GM19463 (cell line): ENCODE measurements at regions not wholly inside any gene's neighbourhood (a gene's known extent, or its start where the extent isn't known, plus 50 kb on each side); places are given as distances from the start of the nearest gene placed in this dataset.

Source experiments
- ATAC-seq: cut with Tn5 transposase; IDR thresholded peaks from one replicate; pipeline ENCODE4 v1.9.1; 2021; ENCODE audit warnings: mild to moderate bottlenecking, moderate library complexity; ENCODE audit not compliant: unreplicated experiment

DNA sequence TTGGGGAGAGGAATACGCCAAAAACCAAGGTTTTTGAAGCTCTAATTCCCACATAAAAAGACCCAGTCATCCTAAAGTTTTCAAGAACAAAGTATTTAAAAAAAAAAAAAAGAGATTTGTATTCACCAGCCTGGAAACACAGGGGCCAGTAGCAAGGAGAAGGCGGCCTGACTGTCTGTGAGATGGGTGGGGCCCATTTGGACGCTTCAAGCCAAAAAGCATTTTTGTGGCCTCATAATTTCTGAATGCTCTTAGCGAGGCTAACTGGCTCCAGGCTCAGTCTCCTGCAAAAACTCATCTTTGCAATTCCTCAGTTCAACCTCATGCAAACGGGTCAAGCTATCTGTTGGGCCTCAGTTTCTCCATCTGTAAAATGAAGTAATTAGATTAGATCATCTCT lies 514.1 kb downstream of the MED13L start:
- no peak for ATAC-seq

DNA sequence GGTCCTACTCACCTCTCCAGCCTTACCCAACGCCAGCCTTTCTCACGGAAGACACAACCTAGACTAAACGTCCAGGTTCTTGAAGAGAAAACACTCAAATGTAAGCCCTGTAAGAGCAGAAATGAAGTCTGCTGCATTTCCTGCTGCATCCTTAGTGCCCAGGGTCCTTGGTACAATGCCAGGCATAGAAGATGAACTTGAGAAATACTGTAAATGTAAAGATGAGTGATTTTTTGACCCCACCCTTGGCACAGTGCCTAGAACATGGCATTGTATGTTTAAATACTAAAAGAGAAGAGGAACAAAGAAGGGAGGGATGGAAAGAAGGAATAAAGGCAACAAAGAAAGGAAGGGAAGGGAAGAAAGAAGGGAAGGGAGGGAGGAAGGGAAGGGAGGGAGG lies 514.6 kb downstream of the MED13L start:
- no peak for ATAC-seq

DNA sequence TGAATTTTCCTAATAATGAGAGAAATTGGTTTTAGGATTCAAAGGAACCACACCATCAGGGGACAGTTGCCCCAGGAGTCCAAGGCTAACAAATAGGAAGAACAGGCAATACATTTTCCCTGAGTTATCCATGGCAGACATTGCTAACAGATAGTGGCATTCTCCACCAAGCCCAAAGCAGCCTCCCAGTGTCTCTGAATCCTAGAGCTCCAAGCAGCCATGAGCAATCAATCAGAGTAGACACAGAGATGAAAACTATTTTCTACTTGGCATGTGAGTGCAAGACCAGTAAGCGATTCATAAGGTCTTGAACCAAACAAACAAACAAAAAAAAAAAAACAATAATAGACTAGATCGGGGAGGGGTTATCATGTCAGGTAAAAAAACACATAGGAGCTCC lies 515.7 kb downstream of the MED13L start:
- ATAC-seq, result no peak

GRCh38 chr12:115760231-115760630 lies 517.3 kb downstream of the MED13L start:
- ATAC-seq, result no peak

GRCh38 chr12:115758877-115759620 lies 518.4 kb downstream of the MED13L start:
- ATAC-seq, result no peak

DNA sequence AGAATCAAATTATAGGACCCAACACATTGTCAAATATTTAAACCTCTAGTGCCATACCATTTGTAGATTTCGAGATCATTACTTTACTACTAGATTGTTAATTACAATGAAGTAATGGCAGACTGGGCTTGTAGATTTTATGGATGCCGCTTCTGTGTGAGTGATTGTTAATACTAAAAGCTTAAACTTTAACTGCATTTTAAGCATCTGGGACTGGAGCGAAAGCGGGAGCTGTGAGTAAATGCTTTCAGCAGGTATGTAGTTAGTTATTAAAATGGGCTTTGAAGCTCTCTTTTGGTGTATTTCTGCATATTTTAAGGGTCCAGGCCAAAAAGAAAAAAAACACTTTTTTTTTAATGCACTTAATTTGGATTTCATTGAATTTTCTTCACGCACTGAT lies 519.3 kb downstream of the MED13L start:
- ATAC-seq, result no peak

- no peak for ATAC-seq
Measured at GRCh38 chr12:115756804-115757203, 520.7 kb downstream of the MED13L start.

- ATAC-seq, result no peak
Measured at GRCh38 chr12:115756271-115756670, 521.2 kb downstream of the MED13L start.

GRCh38 chr12:115755725-115756085 lies 521.8 kb downstream of the MED13L start:
- ATAC-seq, result no peak

GRCh38 chr12:115755061-115755724 lies 522.3 kb downstream of the MED13L start:
- no peak for ATAC-seq

DNA sequence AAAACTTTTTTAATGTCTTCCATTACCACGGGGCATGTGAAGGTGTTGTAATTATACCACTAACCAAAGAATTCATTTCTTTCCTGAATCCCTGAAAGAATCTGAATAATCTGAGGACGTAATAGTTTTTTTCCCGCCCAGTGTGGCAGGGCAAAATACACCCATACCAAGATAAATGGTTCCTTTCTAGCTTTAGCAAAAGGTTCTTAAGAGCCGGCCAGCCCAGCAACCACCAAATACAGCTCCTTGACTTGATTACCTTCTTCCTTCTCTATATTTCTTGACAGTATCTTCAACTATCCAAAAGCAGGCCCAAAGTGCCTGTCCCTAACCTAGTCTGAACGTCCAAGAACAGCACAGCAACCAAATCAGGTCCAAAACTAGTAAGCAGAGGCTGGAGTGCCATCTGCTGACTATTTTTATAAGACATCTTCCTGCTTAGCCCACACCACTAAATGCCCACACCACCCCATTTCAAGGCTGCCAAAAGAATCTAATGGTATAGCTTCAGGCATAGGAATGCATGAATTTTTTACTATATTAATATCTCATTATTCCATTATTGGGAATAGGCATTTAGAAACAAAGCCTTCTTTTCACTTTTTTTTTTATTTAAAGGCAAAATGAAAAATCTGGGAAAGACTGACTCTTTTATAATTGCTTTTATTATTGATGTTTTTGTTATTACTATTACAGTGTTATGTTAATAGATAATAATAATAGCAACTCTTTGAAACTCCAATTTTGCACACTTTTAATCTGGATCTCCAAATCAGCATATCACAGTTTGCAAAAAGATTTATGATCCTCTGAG lies 524.4 kb downstream of the MED13L start:
- no peak for ATAC-seq

DNA sequence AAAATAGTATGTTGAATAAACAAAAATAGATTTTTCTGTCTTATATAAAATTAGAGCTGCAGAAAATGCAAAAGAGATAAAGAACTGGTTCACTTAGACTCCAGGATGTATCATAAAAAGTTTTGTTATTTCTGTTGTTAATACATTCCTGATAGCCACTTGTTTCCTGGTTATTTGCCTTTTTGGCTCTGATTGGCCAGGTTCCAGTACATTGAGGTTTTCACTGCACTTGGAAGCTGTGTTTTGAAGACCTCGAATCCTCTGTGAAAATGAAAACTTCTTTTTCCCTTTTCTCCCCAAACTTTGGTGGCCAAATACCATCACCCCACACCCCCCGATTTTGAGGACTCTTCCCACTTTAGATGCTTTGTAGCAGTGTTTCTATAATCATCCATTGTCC lies 525.3 kb downstream of the MED13L start:
- ATAC-seq, result no peak

- ATAC-seq, result no peak
Measured at GRCh38 chr12:115750340-115750739, 527.2 kb downstream of the MED13L start.

- ATAC-seq, result no peak
Measured at GRCh38 chr12:115749071-115749841, 528.2 kb downstream of the MED13L start.

GRCh38 chr12:115740586-115741155 lies 536.8 kb downstream of the MED13L start:
- no peak for ATAC-seq

DNA sequence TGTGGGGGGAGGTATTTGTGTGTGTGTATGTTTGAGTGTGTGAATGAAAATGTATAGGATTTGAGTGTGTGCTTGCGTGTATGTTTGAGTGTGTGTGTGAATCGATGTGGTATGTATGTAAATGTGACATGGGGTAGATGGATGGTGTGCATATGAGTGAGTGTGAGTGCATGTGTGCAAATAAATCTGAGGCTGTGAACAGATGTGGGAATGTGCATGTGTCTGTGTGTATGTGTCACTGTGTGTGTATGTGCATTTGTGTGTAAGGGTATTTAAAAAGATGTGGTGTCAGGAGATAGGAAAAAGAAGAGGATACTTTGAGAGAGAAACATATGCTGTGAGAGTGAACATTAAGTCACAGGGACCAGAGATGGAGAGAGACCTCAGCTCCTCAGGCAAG lies 539.6 kb downstream of the MED13L start:
- ATAC-seq, result no peak

- ATAC-seq, result no peak
Measured at GRCh38 chr12:115736360-115736759, 541.1 kb downstream of the MED13L start.

DNA sequence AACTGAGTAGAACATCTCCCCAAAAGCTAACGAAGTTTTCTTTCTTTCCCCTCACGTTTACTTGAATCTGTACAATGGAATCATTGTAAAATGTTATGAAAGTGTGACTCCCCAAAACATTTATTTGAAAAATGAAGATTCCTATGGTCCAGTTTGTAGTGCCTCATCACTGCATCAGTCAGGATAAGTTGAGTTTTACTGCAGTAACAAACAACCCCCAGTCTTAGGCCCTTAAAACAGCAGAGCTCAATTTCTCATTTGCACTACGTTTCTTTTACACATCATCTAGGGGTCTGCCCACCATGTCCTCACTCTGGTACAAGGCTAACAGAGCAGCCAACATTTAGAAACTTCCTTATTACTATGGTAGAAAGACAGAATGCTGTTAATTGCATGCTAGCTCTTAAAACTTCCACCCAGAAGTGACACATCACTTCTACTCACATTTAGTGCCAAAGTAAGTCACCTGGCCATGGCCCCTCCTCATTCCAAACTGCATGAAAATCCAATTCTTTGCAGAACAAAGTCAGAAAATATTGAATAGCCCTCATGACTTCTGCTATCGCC lies 546.4 kb downstream of the MED13L start:
- ATAC-seq, result no peak

DNA sequence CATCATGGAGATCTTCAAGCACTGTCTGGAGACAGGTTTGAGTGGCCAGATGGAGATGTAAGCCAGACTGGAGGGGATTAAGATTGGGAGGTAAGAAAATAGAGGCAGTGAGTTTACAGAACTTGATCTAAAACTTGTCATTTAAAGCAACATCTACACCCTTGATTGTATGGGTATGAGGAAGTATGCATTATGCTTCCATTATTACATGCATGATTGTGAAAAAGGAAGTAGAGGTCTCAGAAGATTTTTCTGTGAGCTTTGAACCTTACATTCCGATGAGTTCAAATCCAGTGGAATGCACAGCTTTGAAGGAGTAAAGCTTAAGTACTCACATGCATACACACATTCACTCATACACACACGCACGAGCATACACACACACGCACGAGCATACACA lies 550.8 kb downstream of the MED13L start:
- ATAC-seq, result no peak

GRCh38 chr12:115722181-115722580 lies 555.3 kb downstream of the MED13L start:
- no peak for ATAC-seq
